GM12872 (cell line): ENCODE measurements at regions not wholly inside any gene's neighbourhood (a gene's known extent, or its start where the extent isn't known, plus 50 kb on each side); places are given as distances from the start of the nearest gene placed in this dataset.

Source experiments
- CTCF ChIP-seq: IDR thresholded peaks from 3 replicates; pipeline ENCODE4 v1.5.1; 2011; ENCODE audit warnings: low read depth, mild to moderate bottlenecking, low read length, moderate library complexity; ENCODE audit not compliant: insufficient read depth

- TF ChIP-seq CTCF: no peak
Observed at GRCh38 chrX:9269134-9269533, 195.7 kb upstream of the TBL1X start.

GRCh38 chrX:9271789-9272525 is 192.9 kb upstream of the TBL1X start:
- no peak for TF ChIP-seq CTCF

- no peak for TF ChIP-seq CTCF
Observed at GRCh38 chrX:9273744-9274143, 191.1 kb upstream of the TBL1X start.

GRCh38 chrX:9278475-9279233 is 186.2 kb upstream of the TBL1X start:
- TF ChIP-seq CTCF: no peak

GRCh38 chrX:9279234-9279544 is 185.7 kb upstream of the TBL1X start:
- TF ChIP-seq CTCF: no peak

GRCh38 chrX:9280831-9281230 is 184.0 kb upstream of the TBL1X start:
- TF ChIP-seq CTCF: no peak

GRCh38 chrX:9282325-9282724 is 182.5 kb upstream of the TBL1X start:
- no peak for TF ChIP-seq CTCF
